ENCODE measurements at regions not wholly inside any gene's neighbourhood (a gene's known extent, or its start where the extent isn't known, plus 50 kb on each side); places are given as distances from the start of the nearest gene placed in this dataset.
"Not testable (repeated sequence)": the region's sequence is repeated elsewhere in the genome, so short reads cannot be mapped to it uniquely, and the experiment has no call there.

DNA sequence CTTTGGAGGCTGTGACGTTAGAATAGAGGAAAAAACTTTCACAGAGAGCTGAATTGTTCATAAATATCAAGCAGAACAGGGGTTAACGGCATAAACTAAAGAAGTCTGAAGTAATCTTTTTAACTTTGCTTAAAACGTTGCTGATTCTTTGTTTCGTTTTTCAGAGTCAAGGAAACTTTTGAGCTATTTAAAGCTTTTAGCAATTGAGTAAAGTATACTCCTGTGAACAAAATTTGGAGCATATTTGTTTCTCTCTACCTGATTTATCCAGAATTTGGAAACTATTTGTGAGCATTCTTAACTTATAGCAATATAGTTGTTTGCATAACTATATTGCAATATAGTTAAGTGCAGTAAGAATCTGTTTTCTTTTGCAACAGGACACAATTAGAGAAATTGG lies 270.4 kb downstream of the DSC3 start:
- H2BK12ac ChIP-seq (ENCODE audit: low read depth, low read length) = not testable (repeated sequence)

More for the DNA sequence above, 270.4 kb downstream of the DSC3 start:
- H2BK5ac ChIP-seq (ENCODE audit: low read depth, low read length); H3K23me2 ChIP-seq (ENCODE audit: low read depth, low read length); H3K4me1 ChIP-seq (replicated peaks in 1 of 4; ENCODE audit: control insufficient read depth in 3 of 4, insufficient read depth in 4 of 4, low read length in 3 of 4); H4K91ac ChIP-seq (replicated peaks; ENCODE audit: insufficient read length, low read length); H3K4me3 ChIP-seq (ENCODE audit: extremely low read depth in 1 of 4, insufficient read depth in 2 of 4, low read depth in 3 of 4, low read length in 4 of 4); H3K23ac ChIP-seq (ENCODE audit: insufficient read length); H4K20me1 ChIP-seq (replicated peaks in 1 of 2; ENCODE audit: control insufficient read depth in 1 of 2, insufficient read depth in 2 of 2, low read length in 2 of 2); H3K9ac ChIP-seq (replicated peaks in 1 of 4; ENCODE audit: extremely low read depth in 1 of 4, low read depth in 3 of 4, low read length in 3 of 4); H3K56ac ChIP-seq (replicated peaks; ENCODE audit: insufficient read length, low read depth, low read length); H3K36me3 ChIP-seq (ENCODE audit: control insufficient read depth in 2 of 4, insufficient read depth in 4 of 4, low read length in 3 of 4); H3K18ac ChIP-seq (ENCODE audit: extremely low read depth, low read length); H2BK120ac ChIP-seq (replicated peaks; ENCODE audit: low read depth, low read length); H3K79me2 ChIP-seq (ENCODE audit: control insufficient read depth in 1 of 2, insufficient read depth in 2 of 2, low read length in 2 of 2); H2BK15ac ChIP-seq (ENCODE audit: low read length); H2BK20ac ChIP-seq (ENCODE audit: low read length); CTCF ChIA-PET (ENCODE audit: partially characterized antibody); H3K27ac ChIP-seq (ENCODE audit: low read depth, low read length); H3K14ac ChIP-seq (ENCODE audit: insufficient read length); H3K4me2 ChIP-seq (ENCODE audit: insufficient read depth in 1 of 2, low read depth in 2 of 2, low read length in 2 of 2); H2AK5ac ChIP-seq (ENCODE audit: low read depth, low read length); H4K5ac ChIP-seq (ENCODE audit: insufficient read length, low read depth, low read length); DNase-seq (ENCODE audit: low read depth in 1 of 2, low spot score in 2 of 2); H3K79me1 ChIP-seq (ENCODE audit: low read depth, low read length); H2AFZ ChIP-seq (ENCODE audit: low read length); H3K4ac ChIP-seq (replicated peaks; ENCODE audit: insufficient read length, low read depth, low read length); H3K27me3 ChIP-seq (replicated peaks in 1 of 4; ENCODE audit: control insufficient read depth in 3 of 4, extremely low read depth in 1 of 4, insufficient read depth in 3 of 4, low read length in 3 of 4); FAIRE-seq; H4K8ac ChIP-seq (ENCODE audit: extremely low read depth, insufficient read depth, low read length); POLR2A ChIA-PET (ENCODE audit: partially characterized antibody): not testable (repeated sequence)
- WGBS, 2 experiments (ENCODE audit: extremely low coverage in 1 of 2, insufficient coverage in 1 of 2, insufficient read length in 1 of 2, insufficient replicate concordance in 2 of 2, low coverage in 1 of 2, low lambda C conversion rate in 2 of 2, missing lambda C conversion rate in 1 of 2) = 88% methylated on average over 4 of the region's 4 CpGs; no CpG with 5 or more reads in 1 of the 2 experiments
- peaks cover 3 to 17% of the 10 kb centered on the region in 2 experiments; a peak in 2 of 4 replicates for H3K9me3 ChIP-seq (ENCODE audit: insufficient read depth in 2 of 2, low read depth in 1 of 2, low read length in 1 of 2)
